AG04449 (cell line): ENCODE measurements at regions not wholly inside any gene's neighbourhood (a gene's known extent, or its start where the extent isn't known, plus 50 kb on each side); places are given as distances from the start of the nearest gene placed in this dataset.
"Not testable (repeated sequence)": the region's sequence is repeated elsewhere in the genome, so short reads cannot be mapped to it uniquely, and the experiment has no call there.

ENCODE experiments used
- CTCF ChIA-PET: fragments of 350-600 bp; formaldehyde crosslinking; extraction: SDS; loops from one replicate; lab custom pipeline; 2021; ENCODE audit warnings: antibody characterized with exemption; lab: Yijun Ruan, JAX
- POLR2A ChIA-PET: fragments of 400-600, 350-600 bp; formaldehyde crosslinking; extraction: SDS; loops from one replicate; lab custom pipeline; 2020; ENCODE audit warnings: antibody characterized with exemption, inconsistent platforms; lab: Yijun Ruan, JAX
- DNase-seq: peaks from one replicate; pipeline ENCODE4 v3.0.0-alpha.2; 2010; ENCODE audit warnings: low read depth, low spot score
- H3K4me3 ChIP-seq: 2 replicates; pipeline ENCODE4 v1.5.1; 2011; ENCODE audit warnings: low read depth, mild to moderate bottlenecking, control low read depth, low read length
- CTCF ChIP-seq: IDR thresholded peaks from one replicate; pipeline ENCODE4 v1.5.1; 2011; ENCODE audit warnings: mild to moderate bottlenecking, moderate library complexity, low read length, control low read depth, inconsistent platforms; ENCODE audit not compliant: insufficient read depth; ENCODE audit errors: missing control alignments

DNA sequence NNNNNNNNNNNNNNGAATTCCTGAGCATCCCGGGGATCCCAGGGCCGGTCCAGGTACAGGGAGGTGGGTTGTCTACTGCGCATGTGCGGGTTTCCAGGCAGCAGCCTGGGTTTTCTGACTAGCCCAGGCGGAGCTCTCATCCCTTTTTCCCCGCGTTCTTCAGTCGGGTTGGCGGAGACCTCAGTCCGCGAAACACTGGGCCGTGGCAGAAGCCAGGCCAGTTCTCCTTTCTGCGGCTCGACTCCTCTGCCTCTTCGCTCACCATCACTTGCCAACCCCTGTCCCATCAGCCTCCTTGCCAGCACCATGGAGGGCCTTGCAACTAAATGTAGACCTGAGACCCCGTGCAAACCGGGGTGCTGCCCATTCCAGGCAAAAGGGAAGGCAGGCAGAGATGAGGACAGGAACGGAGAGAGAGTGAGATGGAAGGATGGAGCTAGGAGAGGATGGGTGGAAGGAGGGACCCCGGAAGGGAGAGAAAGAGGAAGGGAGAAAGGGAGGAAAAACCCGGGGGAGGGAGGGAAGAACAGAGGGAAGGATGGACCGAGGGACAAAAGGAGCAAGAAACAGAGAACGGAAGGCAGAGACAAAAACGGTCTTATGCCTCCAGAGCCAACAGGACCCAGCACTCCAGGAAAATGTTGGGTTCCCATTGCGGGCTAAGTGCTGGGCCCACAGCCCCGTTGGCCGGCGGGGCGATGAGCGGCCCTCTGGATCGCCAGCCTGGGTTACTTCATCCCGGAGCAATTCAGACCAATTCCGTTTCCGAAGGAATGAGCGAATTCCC, 445.4 kb upstream of the DEFB115 start:
- POLR2A ChIA-PET: no interaction called here
- no peak for TF ChIP-seq CTCF
- CTCF ChIA-PET: no interaction called here
- DNase-seq: no peak
- H3K4me3 ChIP-seq: peak overlapping the region; percentile 42

DNA sequence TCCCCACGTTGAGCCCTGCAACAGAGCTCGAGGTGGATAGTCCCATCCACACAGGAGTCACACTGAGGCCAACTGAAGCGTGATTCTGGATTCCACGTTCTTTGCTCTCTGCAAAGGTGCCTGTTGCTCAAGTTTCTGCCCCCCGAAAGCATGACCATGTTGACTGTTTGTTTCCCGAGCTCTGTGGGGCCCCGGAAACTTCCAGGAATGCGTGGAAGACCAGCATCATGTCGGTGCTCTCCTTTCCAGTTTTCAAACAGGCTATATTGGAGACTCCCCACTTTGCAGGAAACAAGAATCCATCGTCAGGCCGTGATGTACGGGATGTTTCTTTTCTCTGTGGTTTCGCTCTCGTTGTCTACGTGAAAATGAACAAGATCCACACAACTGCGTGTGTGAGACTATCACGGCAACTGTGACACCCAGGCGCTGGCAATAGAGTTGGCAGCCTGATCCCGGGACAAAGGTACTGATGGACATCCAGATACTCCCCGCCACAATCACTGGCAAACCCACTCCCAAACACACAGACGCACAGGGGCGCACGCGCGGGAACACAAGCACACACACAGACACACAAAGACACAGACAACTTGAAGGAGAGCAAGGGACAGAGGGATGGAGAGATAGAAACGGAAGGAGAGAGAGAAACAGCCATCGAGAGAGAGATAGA, 444.6 kb upstream of the DEFB115 start:
- DNase-seq: no peak
- H3K4me3 ChIP-seq: no peak overlapping the region
- no peak for TF ChIP-seq CTCF
- CTCF ChIA-PET: no interaction called here
- POLR2A ChIA-PET: interaction anchor here (0.6 kb wide), 1 partner anchor 291 kb away, joined by 3 read pairs; no protein-coding TSS in a partner anchor

DNA sequence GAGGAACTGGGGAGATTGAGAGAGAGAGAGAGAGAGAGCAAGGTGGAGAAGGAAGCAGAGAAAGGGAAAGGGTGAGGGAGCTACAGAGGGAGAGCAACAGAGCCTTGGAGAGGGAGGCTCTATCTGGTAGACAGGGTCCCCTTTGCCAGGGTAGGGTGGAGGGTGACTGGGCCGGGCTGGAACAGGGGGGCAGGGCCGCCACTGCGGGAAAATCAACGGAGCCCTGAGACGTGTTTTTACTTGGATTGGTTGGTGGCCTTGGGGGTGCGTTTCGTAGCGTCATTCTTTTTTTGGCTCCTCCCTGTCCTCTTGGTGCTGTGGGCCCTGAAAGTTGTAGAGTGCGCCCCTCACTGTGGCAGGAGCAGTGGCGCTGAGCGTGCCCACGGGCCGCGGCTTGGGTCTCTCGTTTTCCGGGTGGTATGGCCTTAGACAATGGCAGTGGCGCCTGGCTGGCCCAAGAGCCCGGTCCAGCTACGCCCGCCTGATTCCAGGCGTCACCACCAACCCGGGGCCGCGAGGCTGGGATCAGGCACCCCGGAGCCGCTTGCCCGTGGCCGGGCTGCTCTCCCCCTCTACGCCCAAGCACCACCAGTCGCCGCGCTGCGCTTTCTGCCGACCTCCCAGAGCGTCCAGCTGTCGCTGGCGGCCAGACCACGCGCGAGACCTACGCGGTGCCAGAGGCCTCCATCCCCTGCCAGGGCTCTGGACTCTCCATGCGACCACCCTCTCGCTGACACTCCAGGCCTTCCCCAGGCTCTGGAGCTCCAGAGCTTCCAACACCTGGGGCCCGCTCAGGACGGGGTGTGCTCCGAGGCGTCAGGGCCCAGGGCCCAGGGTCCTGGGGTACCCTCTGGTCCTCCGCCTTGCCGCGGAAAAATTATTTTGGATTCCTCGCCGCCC, 443.8 kb upstream of the DEFB115 start:
- POLR2A ChIA-PET: interaction anchor here (0.6 kb wide), 1 partner anchor 291 kb away, joined by 3 read pairs; no protein-coding TSS in a partner anchor
- DNase-seq, H3K4me3 ChIP-seq, CTCF ChIA-PET: not testable (repeated sequence)

DNA sequence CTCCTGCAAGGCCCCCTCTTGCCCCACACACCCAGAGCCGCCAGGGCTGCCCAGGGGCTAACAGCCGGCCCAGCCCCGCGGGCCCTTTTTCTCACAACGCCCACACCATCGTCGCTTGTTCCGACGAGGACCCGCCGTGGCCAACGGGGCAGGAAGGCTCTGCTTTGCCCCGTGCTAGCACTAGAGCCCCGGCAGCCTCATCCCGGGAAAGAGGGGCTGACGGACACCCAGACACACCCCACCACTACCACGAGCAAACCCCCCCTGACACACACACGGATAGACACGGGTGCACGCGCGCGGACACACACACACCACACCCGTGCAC, 443.2 kb upstream of the DEFB115 start:
- CTCF ChIA-PET, DNase-seq, POLR2A ChIA-PET, H3K4me3 ChIP-seq: not testable (repeated sequence)

DNA sequence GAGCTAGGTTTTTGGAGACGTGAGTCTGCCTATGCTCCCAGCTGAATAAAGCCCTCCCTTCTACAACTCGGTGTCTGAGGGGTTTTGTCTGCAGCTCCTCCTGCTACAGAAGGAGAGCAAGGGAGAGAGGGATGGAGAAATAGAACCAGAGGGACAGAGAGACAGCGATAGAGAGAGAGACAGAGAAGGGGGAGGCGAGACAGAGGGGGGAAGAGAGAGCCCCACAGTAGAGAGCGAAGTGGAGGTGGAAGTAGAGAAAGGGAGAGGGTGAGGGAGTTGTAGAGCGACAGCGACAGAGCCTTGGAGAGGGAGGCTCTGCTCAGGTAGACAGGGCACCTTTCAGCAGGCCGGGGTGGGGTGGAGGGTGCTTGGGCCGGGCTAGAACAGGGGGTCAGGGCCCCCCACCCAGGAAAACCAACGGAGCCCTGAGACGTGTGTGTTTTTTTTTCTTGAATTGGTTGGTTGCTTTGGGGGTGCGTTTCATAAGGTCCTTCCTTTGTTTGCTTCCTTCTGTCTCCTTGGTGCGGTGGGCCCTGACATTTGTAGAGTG, 442.4 kb upstream of the DEFB115 start:
- CTCF ChIA-PET, POLR2A ChIA-PET, DNase-seq, H3K4me3 ChIP-seq: not testable (repeated sequence)

- ChIA-PET POLR2A (no interaction called here), CTCF (no interaction called here)
- no peak for TF ChIP-seq CTCF
- no peak overlapping the region for H3K4me3 ChIP-seq
- no peak for DNase-seq
Measured at GRCh38 chr20:30815577-30816181, 441.8 kb upstream of the DEFB115 start.

- POLR2A ChIA-PET: no interaction called here
- H3K4me3 ChIP-seq: no peak overlapping the region
- TF ChIP-seq CTCF: no peak
- CTCF ChIA-PET: no interaction called here
- no peak for DNase-seq
Measured at GRCh38 chr20:30816182-30816645, 441.2 kb upstream of the DEFB115 start.

- POLR2A ChIA-PET, DNase-seq, CTCF ChIA-PET, H3K4me3 ChIP-seq: not testable (repeated sequence)
Measured at GRCh38 chr20:30821615-30822014, 435.8 kb upstream of the DEFB115 start.

DNA sequence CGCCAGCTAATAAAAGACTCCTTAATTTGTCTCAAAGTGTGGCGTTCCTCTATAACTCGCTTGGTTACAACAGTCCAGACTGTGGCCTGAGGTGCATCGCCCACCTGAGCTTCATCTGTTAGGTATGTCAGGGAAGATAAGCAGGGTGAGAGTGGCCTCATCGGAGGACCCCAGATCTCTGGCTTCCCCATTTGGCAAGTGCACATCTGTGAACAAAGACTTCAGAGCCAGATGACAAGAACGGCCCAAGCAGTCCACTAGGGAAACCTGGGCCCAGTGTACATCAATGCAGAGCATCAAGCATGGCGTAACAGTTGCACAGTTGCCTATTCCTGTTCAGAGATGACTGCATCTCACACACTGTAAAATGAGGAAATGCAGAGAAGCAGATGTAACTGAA, 432.8 kb upstream of the DEFB115 start:
- CTCF ChIA-PET, H3K4me3 ChIP-seq, POLR2A ChIA-PET, DNase-seq: not testable (repeated sequence)

GRCh38 chr20:30845923-30846322, 411.5 kb upstream of the DEFB115 start:
- H3K4me3 ChIP-seq, DNase-seq, POLR2A ChIA-PET, CTCF ChIA-PET: not testable (repeated sequence)

- POLR2A ChIA-PET, CTCF ChIA-PET, H3K4me3 ChIP-seq: not testable (repeated sequence)
Measured at GRCh38 chr20:30868271-30868670, 389.2 kb upstream of the DEFB115 start.

More at GRCh38 chr20:30868271-30868670, 389.2 kb upstream of the DEFB115 start:
- DNase-seq: not testable (repeated sequence)
